B cell (primary cell): ENCODE measurements at regions not wholly inside any gene's neighbourhood (a gene's known extent, or its start where the extent isn't known, plus 50 kb on each side); places are given as distances from the start of the nearest gene placed in this dataset.
"Not testable (repeated sequence)": the region's sequence is repeated elsewhere in the genome, so short reads cannot be mapped to it uniquely, and the experiment has no call there.

Source experiments
- ATAC-seq: fragments of 200-7000 bp; cut with Tn5 transposase; one replicate; pipeline ENCODE4 v1.10.0; 2021; ENCODE audit warnings: low read depth, mild to moderate bottlenecking, moderate number of reproducible peaks, moderate library complexity
- CTCF ChIA-PET: fragments of 350-600 bp; sonication (Branson Sonifier 250); formaldehyde crosslinking; loops from one replicate; lab custom pipeline; 2021; ENCODE audit warnings: antibody characterized with exemption, inconsistent platforms; lab: Charles Lee
- POLR2A ChIA-PET: fragments of 350-600 bp; sonication (Branson Sonifier 250); formaldehyde crosslinking; loops from one replicate; lab custom pipeline; 2021; ENCODE audit warnings: antibody characterized with exemption; lab: Charles Lee
- DNase-seq: peaks from one replicate; pipeline ENCODE4 v3.0.0; 2013
- H2AFZ ChIP-seq: 2 replicates; pipeline ENCODE4 v1.6.1; 2012; ENCODE audit warnings: mild to moderate bottlenecking, low read depth, low read length; ENCODE audit not compliant: insufficient read depth, poor library complexity, severe bottlenecking
- H3K27ac ChIP-seq, 2 donors: 1 replicate in 1 of 2; 2 replicates in 1 of 2; pipeline ENCODE4 v1.5.1; 2012 to 2013; ENCODE audit warnings: low read length in 2 of 2, mild to moderate bottlenecking in 2 of 2, moderate library complexity in 1 of 2
- H3K27me3 ChIP-seq, 4 experiments: fragments of 200-600 bp in 1 of 4; sonication (generic) in 1 of 4; replicated peaks in 1 of 4; 1 replicate in 2 of 4; 2 replicates in 2 of 4; pipeline versions ENCODE4 v1.6.1 to v1.7.0; 2013 to 2016; ENCODE audit warnings: low read length in 3 of 4, mild to moderate bottlenecking in 2 of 4, mixed read lengths in 1 of 4, moderate library complexity in 1 of 4; ENCODE audit not compliant: insufficient read depth in 4 of 4, control insufficient read depth in 3 of 4; ENCODE audit errors: control extremely low read depth in 1 of 4
- H3K36me3 ChIP-seq, 2 experiments: replicated peaks in 1 of 2; 1 replicate in 1 of 2; 2 replicates in 1 of 2; pipeline versions ENCODE4 v1.6.1 to v1.7.1; 2013; ENCODE audit warnings: low read length in 1 of 2; ENCODE audit not compliant: insufficient read depth in 2 of 2, control insufficient read depth in 1 of 2; ENCODE audit errors: control extremely low read depth in 1 of 2, extremely low read depth in 1 of 2
- H3K4me1 ChIP-seq, 2 donors: fragments of 200-600 bp in 1 of 2; sonication (generic) in 1 of 2; 1 replicate in 1 of 2; 2 replicates in 1 of 2; pipeline versions ENCODE4 v1.5.1 to v1.6.1; 2013 to 2017; ENCODE audit warnings: low read length in 2 of 2; ENCODE audit not compliant: control insufficient read depth in 2 of 2, insufficient read depth in 2 of 2
- H3K4me2 ChIP-seq: replicated peaks from 2 replicates; pipeline ENCODE3; 2012; ENCODE audit warnings: mild to moderate bottlenecking, low read depth, low read length; ENCODE audit not compliant: poor library complexity, severe bottlenecking
- H3K4me3 ChIP-seq, 5 experiments: fragments of 200-600 bp in 1 of 5; sonication (generic) in 1 of 5; 1 replicate in 3 of 5; 2 replicates in 2 of 5; pipeline versions ENCODE4 v1.5.1 to v1.7.0; 2011 to 2016; ENCODE audit warnings: low read length in 4 of 5, mild to moderate bottlenecking in 4 of 5, low read depth in 2 of 5, control low read depth in 1 of 5, moderate library complexity in 1 of 5; ENCODE audit not compliant: insufficient read depth in 1 of 5; ENCODE audit errors: control extremely low read depth in 1 of 5, extremely low read depth in 1 of 5
- H3K79me2 ChIP-seq: fragments of 200-600 bp; sonication (generic); one replicate; pipeline ENCODE4 v1.6.0; 2016; ENCODE audit warnings: low read length; ENCODE audit not compliant: control insufficient read depth, insufficient read depth
- H3K9ac ChIP-seq: fragments of 200-600 bp; sonication (generic); 2 replicates; pipeline ENCODE4 v1.6.1; 2017; ENCODE audit warnings: mild to moderate bottlenecking, low read length, moderate library complexity
- H3K9me3 ChIP-seq, 3 donors: one replicate each; pipeline versions ENCODE4 v1.6.1 to v1.7.1; 2013; ENCODE audit warnings: low read length in 2 of 3; ENCODE audit not compliant: control insufficient read depth in 2 of 3, insufficient read depth in 1 of 3; ENCODE audit errors: control extremely low read depth in 1 of 3
- H4K20me1 ChIP-seq: 2 replicates; pipeline ENCODE4 v1.6.0; 2012; ENCODE audit warnings: mild to moderate bottlenecking, low read length; ENCODE audit not compliant: insufficient read depth, control insufficient read depth, poor library complexity, severe bottlenecking
- H3K27ac Mint-ChIP-seq: one replicate; pipeline ENCODE4 v1.8.0; 2021; ENCODE audit warnings: mixed read lengths
- H3K27me3 Mint-ChIP-seq: one replicate; pipeline ENCODE4 v1.8.0; 2021; ENCODE audit warnings: mixed read lengths
- H3K4me1 Mint-ChIP-seq: one replicate; pipeline ENCODE4 v1.8.0; 2021; ENCODE audit warnings: mixed read lengths
- H3K4me3 Mint-ChIP-seq: one replicate; pipeline ENCODE4 v1.8.0; 2021; ENCODE audit warnings: mixed read lengths
- H3K9me3 Mint-ChIP-seq: one replicate; pipeline ENCODE4 v1.8.0; 2022; ENCODE audit warnings: mixed read lengths; ENCODE audit not compliant: insufficient read depth
- CTCF ChIP-seq: fragments of 200-600 bp; IDR thresholded peaks from one replicate; pipeline ENCODE4 v1.8.0; 2022; ENCODE audit warnings: antibody characterized with exemption, mild to moderate bottlenecking
- EZH2 ChIP-seq: IDR thresholded peaks from 2 replicates; pipeline ENCODE4 v1.6.1; 2012; ENCODE audit warnings: borderline replicate concordance, low read depth, mild to moderate bottlenecking, moderate library complexity, low read length; ENCODE audit not compliant: insufficient read depth, poor library complexity, severe bottlenecking
- WGBS: methylation state at CpG from one replicate; pipeline ENCODE4 v1.1.5; 2013; ENCODE audit warnings: missing lambda C conversion rate; ENCODE audit not compliant: insufficient coverage; 5-methylcytosine and 5-hydroxymethylcytosine counted together
- intact Hi-C: fragments of 100-400 bp; cut with micrococcal nuclease; formaldehyde crosslinking; loops from one replicate; pipeline ENCODE4 v1.10.0; 2022

DNA sequence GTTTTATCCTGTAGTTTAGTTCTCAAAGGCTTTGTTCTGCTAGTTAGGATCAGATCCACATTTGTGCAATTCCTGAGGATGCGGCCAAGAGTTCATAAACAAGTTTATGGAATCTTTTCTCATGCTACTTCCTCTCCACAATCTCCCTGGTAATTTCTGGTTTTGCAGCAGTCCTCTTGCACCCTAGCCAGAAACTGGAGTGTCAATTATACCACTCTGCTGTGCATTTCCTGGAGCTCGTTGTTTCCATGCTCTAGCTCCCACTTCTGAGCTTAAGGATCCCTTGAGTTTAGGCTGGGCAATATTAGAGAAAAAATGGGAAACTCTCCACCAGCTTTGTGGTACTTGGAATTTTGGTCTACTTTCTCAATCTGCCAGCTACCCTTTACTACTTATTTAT is 474.7 kb downstream of the DIRAS2 start:
- ChIA-PET CTCF (interaction anchor here (0.6 kb wide), 1 partner anchor 567 kb away, joined by 3 read pairs; no protein-coding TSS in a partner anchor), POLR2A (no interaction called here)
- no CpG with 5 or more reads among the region's 2 CpGs for WGBS
- peaks cover 3% of the 10 kb centered on the region for H3K9me3 Mint-ChIP-seq
- H3K27me3 Mint-ChIP-seq = no peaks in the 10 kb centered on the region
- Histone ChIP-seq H3K4me3 (no peak overlapping the region), H3K4me1 (peaks cover 2 to 3% of the 10 kb centered on the region in 2 donors), H3K36me3 (no peaks in the 10 kb centered on the region), H4K20me1 (no peaks in the 10 kb centered on the region), H3K9me3 (peaks cover 0 to 9% (median 6%) of the 10 kb centered on the region in 3 donors), H3K27me3 (no peaks in the 10 kb centered on the region), H3K27ac (no peak overlapping the region), H2AFZ (no peak overlapping the region), H3K79me2 (no peaks in the 10 kb centered on the region), H3K4me2 (no peak overlapping the region), H3K9ac (no peak overlapping the region)
- no peak overlapping the region for H3K4me3 Mint-ChIP-seq
- no peak overlapping the region for H3K27ac Mint-ChIP-seq
- ATAC-seq = no peak
- H3K4me1 Mint-ChIP-seq = peaks cover 5% of the 10 kb centered on the region
- intact Hi-C loops = no loop called here
- TF ChIP-seq CTCF = no peak
- TF ChIP-seq EZH2 = no peak
- no peak for DNase-seq

- Histone ChIP-seq H3K4me2 (no peak overlapping the region), H3K27ac (no peak overlapping the region), H3K4me1 (peaks cover 6 to 10% of the 10 kb centered on the region in 2 donors), H3K9ac (no peak overlapping the region), H3K9me3 (peaks cover 0 to 9% (median 6%) of the 10 kb centered on the region in 3 donors), H4K20me1 (no peaks in the 10 kb centered on the region), H3K79me2 (no peaks in the 10 kb centered on the region), H3K27me3 (no peaks in the 10 kb centered on the region), H2AFZ (no peak overlapping the region), H3K36me3 (no peaks in the 10 kb centered on the region), H3K4me3 (no peak overlapping the region)
- H3K27me3 Mint-ChIP-seq = no peaks in the 10 kb centered on the region
- peaks cover 3% of the 10 kb centered on the region for H3K9me3 Mint-ChIP-seq
- ChIA-PET POLR2A (no interaction called here), CTCF (no interaction called here)
- H3K4me1 Mint-ChIP-seq = peaks cover 13% of the 10 kb centered on the region
- DNase-seq (no peak), ATAC-seq (no peak)
- TF ChIP-seq EZH2 (no peak), CTCF (no peak)
- no CpG with 5 or more reads among the region's 2 CpGs for WGBS
- intact Hi-C loops = no loop called here
- no peak overlapping the region for H3K27ac Mint-ChIP-seq
- H3K4me3 Mint-ChIP-seq = no peak overlapping the region
Observed at GRCh38 chr9:90169490-90169889, 473.1 kb downstream of the DIRAS2 start.

- H3K4me2 ChIP-seq, H3K27me3 Mint-ChIP-seq, H3K4me3 ChIP-seq, H3K9me3 Mint-ChIP-seq, H2AFZ ChIP-seq, H4K20me1 ChIP-seq, H3K27ac ChIP-seq, intact Hi-C loops, H3K27me3 ChIP-seq, H3K9ac ChIP-seq, H3K4me3 Mint-ChIP-seq, H3K9me3 ChIP-seq, H3K27ac Mint-ChIP-seq, POLR2A ChIA-PET, H3K79me2 ChIP-seq, DNase-seq, H3K36me3 ChIP-seq, ATAC-seq: not testable (repeated sequence)
- CTCF ChIA-PET = interaction anchor here (0.7 to 1.2 kb wide), 2 partner anchors 29 to 212 kb away, joined by 3 read pairs; no protein-coding TSS in a partner anchor
- no CpG with 5 or more reads among the region's 4 CpGs for WGBS
- H3K4me1 ChIP-seq = peaks cover 18 to 22% of the 10 kb centered on the region in 2 donors
- H3K4me1 Mint-ChIP-seq = peaks cover 38% of the 10 kb centered on the region
Observed at GRCh38 chr9:90173935-90174334, 468.7 kb downstream of the DIRAS2 start.
